Stimulated activated CD8-positive, alpha-beta memory T cell treated with anti-CD3 and anti-CD28 coated beads, Interleukin-7, amount 100 ng/mL, for 1 hour (primary cell): ENCODE measurements at regions not wholly inside any gene's neighbourhood (a gene's known extent, or its start where the extent isn't known, plus 50 kb on each side); places are given as distances from the start of the nearest gene placed in this dataset.

Source experiments
- DNase-seq, 2 donors: peaks; one replicate each; pipeline ENCODE4 v3.0.0-alpha.2; 2020; ENCODE audit warnings: low read depth in 2 of 2

DNA sequence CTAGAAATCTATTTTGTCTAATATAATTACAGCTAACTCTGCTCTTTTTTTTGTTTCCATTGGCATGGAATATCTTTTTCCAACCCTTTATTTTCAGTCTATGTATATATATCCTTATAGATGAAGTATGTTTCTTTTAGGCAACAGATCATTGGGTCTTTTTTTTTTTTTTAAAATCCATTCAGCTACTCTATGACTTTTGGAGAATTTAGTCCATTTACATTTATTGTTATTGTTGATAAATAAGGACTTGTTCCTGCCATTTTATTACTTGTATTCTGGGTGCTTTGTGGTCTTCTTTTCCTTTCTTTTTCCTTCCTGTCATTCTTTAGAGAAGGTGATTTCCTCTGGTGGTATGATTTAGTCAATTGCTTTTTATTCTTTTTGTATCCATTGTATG lies 296.8 kb downstream of the SMARCA2 start:
- no peak for DNase-seq

DNA sequence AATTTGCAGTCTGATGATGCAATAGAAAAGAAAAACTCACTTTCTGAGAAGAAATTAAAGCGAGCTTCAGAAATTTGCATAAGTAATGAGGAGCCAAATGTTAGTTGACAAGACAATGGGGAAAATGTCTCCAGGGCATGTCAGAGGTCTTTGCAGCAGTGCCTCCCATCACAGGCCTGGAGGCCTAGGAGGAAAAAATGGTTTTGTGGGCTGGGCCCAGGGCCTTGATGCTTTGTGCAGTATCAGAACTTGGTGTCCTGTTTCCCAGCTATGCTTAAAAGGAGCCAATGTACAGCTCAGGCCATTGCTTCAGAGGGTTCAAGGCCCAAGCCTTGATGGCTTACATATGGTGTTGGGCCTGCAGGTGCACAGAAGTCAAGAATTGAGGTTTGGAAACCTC lies 298.4 kb downstream of the SMARCA2 start:
- DNase-seq, result no peak

DNA sequence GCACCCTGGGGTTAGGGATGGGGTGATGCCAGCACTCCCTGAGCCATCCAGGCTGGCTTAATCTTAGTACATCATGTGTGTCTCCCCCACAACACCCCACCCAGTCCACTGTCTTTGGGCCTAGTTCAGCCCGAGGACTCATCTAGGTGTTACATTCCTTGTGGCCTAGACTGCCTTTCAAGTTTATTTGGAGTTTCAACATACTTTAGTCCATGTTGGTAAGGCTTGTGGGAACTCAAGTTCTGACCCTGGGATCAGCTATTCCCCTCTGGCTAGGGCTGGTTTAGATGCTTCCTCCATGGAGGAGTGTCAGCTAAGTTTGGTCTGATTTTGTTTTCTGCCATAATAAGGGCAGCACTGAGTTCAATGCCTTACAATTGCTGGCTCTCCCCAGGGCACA lies 302.4 kb downstream of the SMARCA2 start:
- no peak for DNase-seq

DNA sequence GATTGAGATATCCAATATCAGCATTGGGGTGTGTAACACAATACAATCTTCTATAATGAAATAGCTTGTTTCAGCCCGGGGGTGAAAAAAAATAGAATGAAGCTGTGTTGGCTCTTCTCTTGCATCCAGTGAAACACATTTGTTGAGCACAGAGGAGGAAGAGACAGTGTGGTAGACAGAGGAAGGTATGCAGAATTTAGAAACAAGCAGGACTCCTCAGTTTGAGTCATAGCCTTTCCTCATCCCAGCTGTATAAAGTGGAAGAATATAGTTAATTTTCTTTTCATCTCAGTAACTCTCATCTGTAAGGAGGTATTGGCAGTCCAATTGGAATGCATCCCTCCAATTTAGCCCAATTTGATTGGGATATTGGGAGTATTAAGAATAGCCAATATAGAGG lies 302.2 kb upstream of the VLDLR start:
- no peak for DNase-seq

DNA sequence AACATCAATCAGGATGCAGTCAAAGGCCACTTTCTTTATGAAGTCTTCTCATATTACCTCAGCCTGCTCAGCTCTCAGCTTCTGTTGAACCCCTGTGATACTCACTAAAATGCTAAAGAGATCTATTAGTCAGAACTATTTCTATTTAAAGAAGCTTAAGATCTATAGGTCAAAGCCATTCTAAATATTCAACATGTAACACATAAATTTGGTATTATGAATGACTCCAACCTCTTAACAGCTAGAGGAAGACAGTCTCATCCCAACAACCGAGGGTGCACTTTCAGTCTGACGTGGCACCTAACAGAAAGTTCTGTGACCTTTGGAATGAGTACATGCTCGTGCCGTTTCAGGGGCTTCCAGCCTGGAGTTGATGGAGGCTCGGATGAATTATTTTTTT lies 301.5 kb upstream of the VLDLR start:
- no peak for DNase-seq

DNA sequence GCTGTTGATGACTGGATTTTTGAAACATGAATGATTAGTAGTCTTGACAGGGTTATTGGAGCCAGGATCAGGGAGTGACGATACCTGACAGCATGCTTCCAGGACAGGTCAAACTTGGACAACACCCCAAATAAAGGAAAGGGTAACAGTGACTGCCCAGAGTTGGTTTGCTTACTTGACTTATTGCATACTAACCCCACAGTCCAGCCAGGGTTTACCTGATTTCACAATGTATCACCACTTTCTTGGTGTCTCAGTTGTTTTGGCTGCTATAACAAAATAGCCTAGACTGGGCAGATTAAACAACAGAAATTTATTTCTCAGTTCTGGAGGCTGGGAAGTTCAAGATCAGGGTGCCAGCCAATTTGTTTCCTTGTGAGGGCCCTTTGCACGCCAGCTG lies 301.0 kb upstream of the VLDLR start:
- no peak for DNase-seq

DNA sequence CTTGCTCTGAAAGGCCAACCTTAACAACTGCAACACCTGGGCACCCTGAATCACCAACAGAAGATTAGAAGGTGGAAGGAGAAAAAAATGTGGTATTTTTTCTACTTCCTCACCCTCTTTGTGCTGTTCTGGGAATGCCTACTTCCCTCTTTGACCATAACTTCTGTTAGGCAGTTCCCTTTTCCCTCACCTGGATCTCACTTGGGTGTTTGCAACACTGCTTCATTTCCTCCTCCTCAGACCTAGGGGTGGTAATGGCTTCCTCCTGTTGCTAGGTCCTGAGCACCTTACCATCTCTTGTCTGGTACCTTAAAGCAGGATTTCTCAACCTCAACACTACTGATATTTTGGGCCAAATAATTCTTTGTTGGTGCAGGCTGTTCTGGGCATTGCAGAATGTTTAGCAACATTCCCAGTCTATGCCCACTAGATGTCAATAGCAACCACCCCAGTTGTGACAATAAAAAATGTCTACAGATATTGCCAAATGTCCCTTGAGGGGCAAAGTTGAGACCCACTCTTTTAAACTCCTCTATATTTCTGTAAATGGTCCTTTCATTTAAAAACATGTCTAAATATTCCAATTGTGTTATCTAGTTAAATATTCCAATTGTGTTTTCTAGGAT lies 300.0 kb upstream of the VLDLR start:
- no peak for DNase-seq

DNA sequence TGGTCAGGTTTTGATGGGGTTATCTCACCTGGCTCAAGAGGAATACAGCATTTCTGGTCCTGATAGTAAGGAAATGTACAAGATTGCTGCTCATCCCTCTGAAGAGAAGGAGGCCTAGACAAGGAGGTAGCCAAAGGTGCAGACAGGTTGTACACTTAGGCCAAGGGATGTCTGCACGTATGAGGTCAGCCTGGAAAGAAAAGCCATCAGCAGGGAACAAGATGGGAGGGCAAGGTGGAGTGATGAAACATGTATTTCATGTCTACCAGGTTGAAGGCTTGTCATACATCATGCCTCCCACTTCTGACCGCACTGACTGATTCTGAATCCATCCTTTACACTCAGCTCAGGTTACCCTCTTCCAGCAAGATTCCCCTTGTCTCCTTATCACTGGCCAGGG lies 296.8 kb upstream of the VLDLR start:
- no peak for DNase-seq

DNA sequence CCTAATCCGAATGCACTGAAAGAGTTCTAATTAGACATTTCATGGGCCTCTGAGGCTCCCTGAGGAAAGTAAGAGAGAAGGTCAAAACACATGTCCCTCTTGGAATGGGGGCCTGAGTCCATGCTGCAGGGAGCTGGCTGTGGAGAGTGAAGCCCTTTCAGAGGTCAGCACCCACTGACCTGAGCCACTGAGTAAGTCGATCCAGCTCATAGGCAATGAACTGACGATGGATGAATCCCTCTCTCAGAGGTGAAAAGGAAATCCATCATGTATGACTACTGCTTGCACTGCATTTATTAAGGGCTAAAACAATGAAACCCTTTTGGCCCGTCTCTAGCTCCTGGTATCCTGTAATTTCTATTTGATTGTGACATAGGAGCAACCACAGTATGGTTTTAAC lies 288.9 kb upstream of the VLDLR start:
- DNase-seq, result no peak

DNA sequence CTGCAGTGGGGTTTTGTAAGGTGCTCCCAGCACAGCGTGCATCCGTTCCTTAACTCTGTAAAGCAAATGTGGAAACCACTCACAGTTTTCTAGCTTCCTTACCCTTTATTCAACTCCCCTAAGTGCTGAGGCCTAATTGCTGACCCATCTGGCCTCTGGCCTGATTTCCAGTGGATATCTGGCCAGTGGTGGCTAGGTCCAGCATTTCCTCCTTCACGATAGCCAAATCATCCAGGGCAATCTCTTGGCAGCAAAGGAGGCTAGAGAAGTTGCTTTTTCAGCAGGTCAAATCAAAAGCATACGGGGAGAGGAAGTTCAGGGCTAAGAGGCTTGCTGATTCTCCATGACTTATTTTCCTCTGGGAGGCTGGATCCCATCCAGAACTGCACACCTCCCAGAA lies 286.3 kb upstream of the VLDLR start:
- no peak for DNase-seq

DNA sequence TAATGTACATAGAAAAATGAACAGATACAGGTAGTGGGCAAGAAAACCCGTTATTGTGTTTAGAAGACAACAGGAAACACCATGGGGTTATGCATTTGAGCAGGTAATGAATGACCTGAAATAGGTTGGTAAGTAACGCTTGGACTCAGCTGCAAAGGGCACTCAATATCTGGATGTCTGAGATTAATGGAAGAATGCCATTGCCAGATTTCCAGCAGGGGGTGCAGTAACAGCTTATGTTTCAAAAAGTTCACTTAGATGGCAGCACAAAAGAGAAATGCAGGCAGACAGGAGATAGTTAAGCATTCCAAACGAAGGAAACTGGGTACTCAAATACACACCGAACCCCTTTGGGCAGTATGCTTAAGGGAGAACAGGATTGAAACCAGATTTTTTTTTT lies 285.5 kb upstream of the VLDLR start:
- no peak for DNase-seq

DNA sequence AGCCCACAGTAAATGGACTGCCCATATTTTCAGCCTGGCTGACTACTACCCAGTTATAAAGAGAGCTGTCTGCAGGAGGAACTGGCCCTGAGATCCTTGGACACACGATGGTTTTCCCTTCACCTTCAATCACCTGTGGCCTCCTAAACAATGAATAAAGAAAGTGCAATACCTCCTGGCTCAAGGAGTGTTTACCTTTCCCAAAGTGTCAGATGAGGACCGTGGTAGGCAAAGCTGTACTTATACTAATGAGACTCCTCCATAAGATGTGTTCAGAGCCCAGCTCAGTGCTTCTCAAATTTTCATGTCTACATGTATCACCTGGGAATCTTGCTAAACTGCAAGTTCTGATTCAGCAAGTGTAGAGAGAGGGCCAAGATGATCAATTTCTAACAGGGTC lies 284.5 kb upstream of the VLDLR start:
- DNase-seq, result no peak

DNA sequence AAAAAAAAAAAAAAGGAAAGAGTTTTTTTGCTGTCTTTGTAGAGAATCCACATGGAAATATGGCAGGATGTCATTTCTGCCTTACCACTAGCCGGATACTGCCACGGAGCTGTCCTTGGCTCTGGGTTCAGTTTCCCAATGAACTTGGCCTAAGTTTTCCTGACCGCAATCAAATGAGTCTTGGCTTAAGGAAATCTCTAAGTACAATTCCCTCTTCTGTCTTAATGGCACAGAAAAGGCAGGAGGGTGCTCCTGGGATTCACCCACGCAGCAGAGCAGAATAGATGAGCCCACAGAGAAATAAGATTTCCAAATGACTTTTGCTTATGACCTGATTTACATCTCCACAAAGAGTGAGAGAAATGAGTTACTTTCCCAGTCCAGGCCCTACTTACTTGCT lies 284.0 kb upstream of the VLDLR start:
- no peak for DNase-seq

DNA sequence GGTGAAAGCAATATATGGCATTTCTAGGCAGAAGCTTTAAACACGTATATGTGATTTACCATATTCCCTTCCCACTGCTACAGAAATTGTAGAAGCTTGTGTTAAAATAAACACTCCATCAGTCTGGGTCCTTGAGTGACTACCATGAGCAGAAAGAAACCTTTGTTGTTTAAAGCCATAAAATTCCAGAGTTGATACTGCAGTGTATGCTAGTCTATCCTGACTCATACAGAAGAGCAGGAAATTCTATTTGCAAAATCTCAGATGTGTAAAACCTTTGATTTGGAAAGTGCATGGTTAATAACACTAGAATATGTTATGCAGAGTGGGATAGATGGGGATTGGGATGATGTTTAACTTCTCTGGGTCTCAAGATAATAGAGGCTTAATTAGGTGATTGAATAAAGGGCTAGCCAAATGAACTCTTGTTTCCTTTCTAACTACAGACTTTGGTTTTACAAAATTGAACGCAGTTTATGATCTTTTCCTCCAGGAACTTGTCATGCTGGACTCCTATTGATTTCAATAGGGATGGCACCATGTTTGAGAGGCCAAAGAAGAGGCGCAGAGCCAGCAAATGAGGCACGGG lies 282.7 kb upstream of the VLDLR start:
- no peak for DNase-seq

DNA sequence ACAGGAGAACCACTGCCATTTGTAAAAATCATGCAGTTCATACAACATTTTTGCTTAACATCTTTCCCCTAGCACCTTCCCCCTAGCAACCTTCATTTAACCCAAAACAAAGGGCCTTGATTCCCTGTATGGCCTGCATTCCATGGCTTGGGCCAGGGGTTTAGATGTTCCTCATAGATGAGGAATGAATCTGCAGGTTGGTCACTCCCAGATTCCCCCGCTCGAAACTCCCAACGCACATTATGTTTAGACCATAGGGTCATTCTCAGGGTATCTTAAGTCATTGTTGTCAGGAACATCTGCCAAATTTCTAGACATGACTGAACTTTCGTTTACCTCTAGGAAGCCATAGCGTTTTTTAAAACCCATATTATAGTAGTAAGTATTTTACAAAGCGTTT lies 282.2 kb upstream of the VLDLR start:
- no peak for DNase-seq

DNA sequence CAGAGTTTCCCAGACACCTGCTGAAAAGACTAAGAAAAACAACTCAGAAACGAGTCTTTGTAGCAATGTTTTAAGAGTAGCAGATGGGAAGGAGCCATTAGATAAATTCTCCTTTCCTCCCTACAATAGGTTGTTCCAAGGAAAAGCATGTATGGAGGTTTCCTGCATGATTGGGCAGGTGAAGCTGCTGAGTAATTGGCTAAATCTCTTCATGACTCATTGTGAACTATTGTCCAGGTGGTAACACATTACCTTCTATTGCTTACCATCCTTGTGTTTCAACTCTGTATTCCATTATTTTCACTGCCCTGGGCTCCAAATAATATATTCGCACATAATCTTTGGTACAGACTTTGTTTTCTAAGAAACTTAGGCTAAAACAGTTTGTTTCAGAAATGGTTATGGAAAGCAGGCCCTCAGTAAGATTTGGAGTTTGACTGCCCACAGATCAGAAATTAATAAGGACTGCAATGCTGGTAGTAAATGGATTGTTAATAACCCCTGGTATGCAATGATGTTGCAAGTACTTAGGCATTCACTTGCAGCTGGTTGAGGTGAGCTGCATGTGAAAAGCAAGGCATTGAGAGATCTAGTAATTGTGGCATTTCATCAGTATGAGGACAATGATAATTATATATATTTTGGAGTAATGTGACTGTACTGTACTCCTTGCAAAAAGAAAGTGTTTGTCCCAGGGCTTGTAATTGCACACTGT lies 281.4 kb upstream of the VLDLR start:
- DNase-seq, result no peak

DNA sequence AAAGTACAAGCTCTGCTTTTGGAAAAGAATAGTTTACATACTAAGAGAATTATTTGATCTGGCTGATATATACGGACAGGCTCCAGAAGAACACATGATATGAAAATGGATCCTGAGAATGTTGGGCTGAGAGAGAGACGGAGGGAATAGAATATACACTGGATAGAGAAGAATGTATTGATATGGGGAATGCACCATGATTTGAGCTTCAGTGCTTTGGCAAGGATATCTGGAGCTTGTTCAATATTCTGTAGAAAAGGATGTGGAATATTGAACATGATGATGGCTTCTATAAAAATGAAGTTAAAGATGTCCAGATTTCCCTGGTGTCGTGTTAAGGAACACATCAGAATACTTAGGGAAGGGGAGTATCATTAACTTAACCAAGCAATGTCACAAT lies 280.5 kb upstream of the VLDLR start:
- DNase-seq, result no peak

DNA sequence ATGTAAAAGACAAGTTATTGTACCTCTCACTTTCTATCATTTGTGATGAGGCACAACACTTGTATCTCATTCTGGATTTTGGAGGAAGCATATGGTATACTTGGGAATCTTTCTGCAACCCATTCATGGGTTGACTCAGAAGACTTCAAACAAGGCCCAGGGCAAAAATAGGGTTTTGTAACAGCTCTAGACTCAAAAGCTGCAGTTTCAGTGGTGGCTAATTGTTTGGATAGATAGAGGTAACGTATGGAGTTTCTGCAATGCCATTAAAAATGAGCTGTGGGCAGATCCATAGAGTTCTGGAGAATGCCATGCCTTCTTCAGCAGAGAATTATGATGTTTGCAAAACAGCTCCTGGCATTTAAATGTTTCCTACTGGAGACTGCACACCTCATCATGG lies 279.6 kb upstream of the VLDLR start:
- DNase-seq, result no peak

DNA sequence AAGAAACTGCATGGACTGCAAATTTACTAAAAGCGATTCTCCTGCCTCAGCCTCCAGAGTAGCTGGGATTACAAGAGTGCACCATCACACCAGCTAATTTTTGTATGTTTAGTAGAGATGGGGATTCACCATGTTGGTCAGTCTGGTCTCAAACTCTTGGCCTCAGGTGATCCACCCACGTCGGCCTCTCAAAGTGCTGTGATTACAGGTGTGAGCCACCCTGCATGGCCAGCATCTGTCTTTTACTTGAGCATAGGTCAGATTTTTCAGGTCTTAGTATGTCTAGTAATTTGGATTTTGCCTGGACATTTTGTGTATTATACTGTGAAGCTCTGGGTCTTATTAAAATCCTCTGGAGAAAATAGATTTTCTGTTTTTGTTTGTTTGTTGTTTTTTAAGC lies 277.8 kb upstream of the VLDLR start:
- DNase-seq, result no peak

DNA sequence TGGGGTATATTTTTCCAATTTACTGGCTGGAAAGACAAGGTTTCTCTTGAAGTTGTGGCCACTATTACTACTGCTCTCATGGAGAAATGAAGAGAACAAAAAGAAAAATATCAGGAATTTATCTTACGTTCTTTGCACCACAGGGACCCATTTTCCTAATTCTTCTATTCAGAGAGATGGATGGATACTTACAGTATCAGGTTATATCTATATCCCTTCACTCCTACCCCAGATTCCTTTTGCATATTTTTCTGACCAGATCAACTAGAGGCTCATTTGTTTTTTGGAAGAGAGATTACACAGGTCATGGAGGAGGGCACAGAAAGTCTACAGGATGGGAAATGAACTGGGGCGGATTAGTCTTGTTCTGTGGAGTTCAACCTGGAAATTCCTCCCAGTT lies 277.2 kb upstream of the VLDLR start:
- DNase-seq, result no peak

DNA sequence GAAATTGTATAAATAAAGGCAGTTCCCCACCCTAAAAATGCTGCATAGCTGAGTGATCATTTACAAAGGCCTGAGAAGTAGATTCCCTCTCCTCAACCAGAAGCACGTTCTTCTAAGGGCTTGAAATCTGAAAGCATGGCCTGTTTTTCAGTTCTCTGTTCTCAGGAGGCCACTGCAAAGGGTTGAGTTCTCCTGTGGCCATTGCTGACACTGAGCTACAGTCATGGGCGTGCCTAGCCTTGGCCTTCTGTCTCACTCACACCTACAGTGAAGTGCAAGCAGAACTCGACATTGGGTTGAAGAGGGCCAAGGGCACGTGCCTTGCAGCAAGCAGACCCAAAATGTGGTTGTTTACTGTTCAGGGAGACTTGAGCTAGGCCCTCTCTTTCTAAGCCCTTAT lies 276.6 kb upstream of the VLDLR start:
- DNase-seq, result no peak

DNA sequence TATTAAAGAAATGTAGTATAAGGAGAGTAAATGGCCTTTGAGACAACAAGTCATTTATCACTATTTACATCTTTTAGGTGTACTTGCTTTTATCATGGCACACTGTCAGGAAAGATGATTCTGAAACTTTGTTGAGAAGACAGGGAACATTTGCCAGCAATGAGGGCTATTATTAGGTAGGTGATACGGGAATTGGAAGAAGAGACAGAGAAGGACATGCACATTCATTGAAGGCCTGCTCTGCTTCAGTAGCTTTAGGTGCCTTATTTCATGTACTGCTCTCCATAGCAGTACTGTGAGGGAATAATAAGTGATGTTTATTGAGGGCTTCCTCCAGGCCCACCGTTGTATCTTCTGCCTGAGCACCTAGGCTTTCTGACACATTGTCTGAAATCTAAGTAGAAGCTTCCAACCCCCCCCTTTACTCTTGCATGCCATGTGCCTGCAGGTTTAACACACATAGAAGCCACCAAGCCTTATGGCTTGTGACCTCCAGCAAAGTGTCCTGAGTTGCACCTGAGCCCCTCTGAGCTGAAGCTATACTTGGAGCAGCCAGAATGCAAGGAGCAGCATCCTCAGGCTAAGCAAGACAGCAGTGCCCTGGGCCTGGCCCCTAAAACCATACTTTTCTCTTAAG lies 275.2 kb upstream of the VLDLR start:
- no peak for DNase-seq

DNA sequence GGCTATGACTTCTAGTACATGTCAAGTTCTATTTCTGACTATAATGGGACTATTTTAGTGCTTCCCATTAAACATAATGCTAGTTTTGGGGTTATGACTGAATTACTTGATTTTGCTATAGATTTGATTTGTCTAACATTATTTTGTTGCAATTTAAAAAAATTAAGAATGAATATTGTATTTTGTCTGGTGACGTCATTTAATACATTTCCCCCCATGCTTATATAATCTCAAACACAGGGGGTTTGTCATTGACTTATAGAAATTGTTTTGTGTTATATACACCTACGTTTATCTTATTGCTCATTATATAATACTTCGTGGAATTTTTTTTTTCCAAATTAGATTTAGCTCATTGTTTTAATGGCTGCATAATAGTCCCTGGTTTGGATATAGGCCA lies 270.3 kb upstream of the VLDLR start:
- DNase-seq, result no peak
